HG03575 (cell line): ENCODE measurements at regions not wholly inside any gene's neighbourhood (a gene's known extent, or its start where the extent isn't known, plus 50 kb on each side); places are given as distances from the start of the nearest gene placed in this dataset.
"Not testable (repeated sequence)": the region's sequence is repeated elsewhere in the genome, so short reads cannot be mapped to it uniquely, and the experiment has no call there.

Experiments used
- ATAC-seq: cut with Tn5 transposase; IDR thresholded peaks from one replicate; pipeline ENCODE4 v1.9.1; 2021; ENCODE audit not compliant: unreplicated experiment, insufficient number of reproducible peaks, low FRiP score; ENCODE audit errors: extremely low read depth

GRCh38 chr12:9326849-9327248 is 118.7 kb upstream of the PZP start:
- not testable (repeated sequence) for ATAC-seq

GRCh38 chr12:9326085-9326484 is 117.9 kb upstream of the PZP start:
- ATAC-seq: no peak

DNA sequence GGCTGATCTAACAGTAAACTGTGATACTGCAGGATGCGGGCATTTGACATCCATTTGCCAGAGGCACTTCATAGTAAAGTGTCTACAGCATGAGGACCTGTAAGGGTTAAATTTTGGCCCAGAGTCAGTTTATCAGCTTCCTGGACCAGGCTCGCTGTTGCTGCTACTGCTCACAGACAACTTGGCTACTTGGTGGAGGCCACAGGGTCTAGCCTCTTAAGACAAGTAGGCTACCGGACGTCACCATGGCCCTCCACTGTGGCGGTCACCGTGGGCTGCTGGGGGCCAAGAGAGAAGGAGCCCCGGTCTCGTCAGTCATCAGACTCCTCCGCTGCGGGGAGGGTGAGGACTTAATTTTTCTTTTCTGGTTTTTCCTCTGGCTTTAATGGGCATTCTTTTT is 117.3 kb upstream of the PZP start:
- ATAC-seq: no peak

GRCh38 chr12:9324782-9325181 is 116.6 kb upstream of the PZP start:
- no peak for ATAC-seq

GRCh38 chr12:9323144-9323681 is 115.0 kb upstream of the PZP start:
- no peak for ATAC-seq

DNA sequence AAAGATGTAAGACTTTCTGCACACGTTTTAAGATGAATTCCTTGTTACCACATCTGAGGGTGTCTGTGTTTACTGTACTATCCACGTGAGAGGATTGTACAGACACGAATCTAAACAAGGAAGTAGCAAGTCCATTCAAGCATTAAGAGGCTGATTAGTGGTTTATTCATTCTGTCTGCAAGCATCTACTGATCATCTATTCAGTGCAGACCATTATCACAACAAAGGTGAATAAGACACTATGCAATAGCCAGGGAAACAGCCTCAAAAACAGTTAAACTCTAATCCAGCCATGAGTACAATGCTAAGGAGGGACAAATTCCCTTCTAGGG is 111.6 kb upstream of the PZP start:
- ATAC-seq: no peak

- no peak for ATAC-seq
Measured at GRCh38 chr12:9319044-9319841, 111.0 kb upstream of the PZP start.

GRCh38 chr12:9313479-9313878 is 105.3 kb upstream of the PZP start:
- not testable (repeated sequence) for ATAC-seq

GRCh38 chr12:9312406-9313392 is 104.5 kb upstream of the PZP start:
- ATAC-seq: not testable (repeated sequence)

GRCh38 chr12:9311454-9311853 is 103.3 kb upstream of the PZP start:
- not testable (repeated sequence) for ATAC-seq

DNA sequence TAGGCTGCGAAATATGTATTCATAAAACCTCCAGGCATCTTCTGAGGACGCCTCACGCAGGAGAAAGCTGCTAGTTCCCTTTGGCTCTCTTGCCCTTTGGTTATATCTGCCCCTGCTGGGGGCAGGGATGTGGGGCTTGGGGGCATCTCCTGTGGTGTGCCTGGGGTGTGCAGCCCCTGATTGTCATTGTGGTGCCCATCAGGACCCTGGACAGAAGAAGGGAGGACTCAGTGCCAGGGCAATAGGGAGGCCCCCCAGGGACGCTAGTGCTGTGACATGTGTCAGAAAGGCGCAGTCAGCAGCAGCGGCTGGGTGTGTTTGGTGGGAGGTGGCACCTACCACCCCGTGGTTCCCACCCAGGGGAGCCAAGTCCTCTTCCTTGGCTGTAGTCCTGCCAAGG is 102.5 kb upstream of the PZP start:
- not testable (repeated sequence) for ATAC-seq

DNA sequence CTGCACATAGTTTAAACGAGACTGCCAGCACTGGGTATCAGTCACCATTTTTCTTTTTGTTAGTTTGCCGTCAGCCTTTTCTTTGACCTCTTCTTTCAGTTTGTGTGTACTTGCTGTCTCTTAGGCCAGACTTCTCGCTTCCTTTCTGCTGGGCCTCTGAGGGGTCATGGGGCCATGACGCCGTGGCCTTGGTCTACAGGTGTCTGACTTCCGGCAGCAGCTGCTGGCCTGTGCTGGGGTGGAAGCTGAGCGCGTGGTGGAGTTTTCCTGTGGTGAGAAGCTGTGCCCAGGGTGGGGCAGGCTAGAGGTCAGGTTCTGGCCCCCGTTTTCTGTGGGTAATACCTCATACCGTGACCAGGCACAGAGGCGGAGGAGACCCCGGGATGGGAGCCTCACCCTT is 101.6 kb upstream of the PZP start:
- ATAC-seq: not testable (repeated sequence)

GRCh38 chr12:9308745-9309144 is 100.5 kb upstream of the PZP start:
- ATAC-seq: not testable (repeated sequence)

- not testable (repeated sequence) for ATAC-seq
Measured at GRCh38 chr12:9308163-9308562, 100.0 kb upstream of the PZP start.

GRCh38 chr12:9307255-9307654 is 99.1 kb upstream of the PZP start:
- not testable (repeated sequence) for ATAC-seq

GRCh38 chr12:9306004-9306403 is 97.8 kb upstream of the PZP start:
- not testable (repeated sequence) for ATAC-seq

DNA sequence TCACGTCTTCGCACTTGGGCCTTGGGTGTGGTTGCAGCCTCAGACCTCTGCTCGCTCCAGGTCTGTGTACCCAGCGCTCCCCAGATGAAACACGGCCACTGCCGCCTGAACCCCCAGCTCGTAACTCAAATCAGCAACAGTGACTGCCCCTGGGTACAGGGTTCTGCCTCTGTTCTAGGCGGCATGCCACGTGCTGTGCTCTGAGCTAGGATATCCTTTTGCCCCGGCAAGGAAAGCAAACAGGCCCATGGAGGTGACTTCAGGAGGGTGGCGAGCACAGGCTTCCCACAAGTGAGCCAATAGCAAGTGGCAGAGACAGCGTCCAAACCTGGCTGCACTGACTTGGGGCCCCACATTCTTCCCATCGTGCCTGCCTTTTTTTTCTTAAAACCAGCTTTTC is 96.3 kb upstream of the PZP start:
- not testable (repeated sequence) for ATAC-seq

- not testable (repeated sequence) for ATAC-seq
Measured at GRCh38 chr12:9295872-9296271, 87.7 kb upstream of the PZP start.

GRCh38 chr12:9294072-9294620 is 86.0 kb upstream of the PZP start:
- not testable (repeated sequence) for ATAC-seq
